ENCODE measurements at regions not wholly inside any gene's neighbourhood (a gene's known extent, or its start where the extent isn't known, plus 50 kb on each side); places are given as distances from the start of the nearest gene placed in this dataset.

DNA sequence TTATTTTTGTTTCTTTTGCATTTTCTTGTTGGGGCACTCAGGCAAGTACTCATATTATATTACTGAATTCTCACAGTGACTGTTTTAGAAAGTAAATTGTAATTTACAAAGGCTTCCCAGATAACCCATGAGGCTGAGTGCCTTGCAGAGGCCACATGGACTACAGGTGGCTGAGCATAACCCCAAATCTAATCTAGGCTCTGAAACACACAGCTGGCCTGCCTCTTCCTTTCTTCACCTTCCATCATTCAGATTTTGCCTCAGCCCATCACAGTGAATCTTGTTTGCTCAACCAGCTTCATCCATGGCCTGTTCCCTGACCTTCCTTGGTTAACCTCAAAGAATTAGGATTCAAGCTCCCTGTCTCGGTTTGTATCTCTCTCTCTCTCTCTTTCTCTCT is 78.5 kb upstream of the PRDM11 start:
- H3K4me3 ChIP-seq = no peak overlapping the region
- intact Hi-C loops (cut with DNase I; ENCODE audit: low total_unique reads) = no loop called here
- TF ChIP-seq, protein P1, sequence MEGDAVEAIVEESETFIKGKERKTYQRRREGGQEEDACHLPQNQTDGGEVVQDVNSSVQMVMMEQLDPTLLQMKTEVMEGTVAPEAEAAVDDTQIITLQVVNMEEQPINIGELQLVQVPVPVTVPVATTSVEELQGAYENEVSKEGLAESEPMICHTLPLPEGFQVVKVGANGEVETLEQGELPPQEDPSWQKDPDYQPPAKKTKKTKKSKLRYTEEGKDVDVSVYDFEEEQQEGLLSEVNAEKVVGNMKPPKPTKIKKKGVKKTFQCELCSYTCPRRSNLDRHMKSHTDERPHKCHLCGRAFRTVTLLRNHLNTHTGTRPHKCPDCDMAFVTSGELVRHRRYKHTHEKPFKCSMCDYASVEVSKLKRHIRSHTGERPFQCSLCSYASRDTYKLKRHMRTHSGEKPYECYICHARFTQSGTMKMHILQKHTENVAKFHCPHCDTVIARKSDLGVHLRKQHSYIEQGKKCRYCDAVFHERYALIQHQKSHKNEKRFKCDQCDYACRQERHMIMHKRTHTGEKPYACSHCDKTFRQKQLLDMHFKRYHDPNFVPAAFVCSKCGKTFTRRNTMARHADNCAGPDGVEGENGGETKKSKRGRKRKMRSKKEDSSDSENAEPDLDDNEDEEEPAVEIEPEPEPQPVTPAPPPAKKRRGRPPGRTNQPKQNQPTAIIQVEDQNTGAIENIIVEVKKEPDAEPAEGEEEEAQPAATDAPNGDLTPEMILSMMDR (IDR thresholded peaks at IDR 0.05) = no peak
- no peak overlapping the region for H3K27ac ChIP-seq
- peaks cover 0 to 7% (median 0%) of the 10 kb centered on the region in 3 donors for H3K9me3 ChIP-seq
- DNase-seq = no peak
- H3K36me3 ChIP-seq = no peaks in the 10 kb centered on the region
- no peaks in the 10 kb centered on the region for H3K27me3 ChIP-seq
- peaks cover 0 to 14% (median 2%) of the 10 kb centered on the region in 4 donors for H3K4me1 ChIP-seq

DNA sequence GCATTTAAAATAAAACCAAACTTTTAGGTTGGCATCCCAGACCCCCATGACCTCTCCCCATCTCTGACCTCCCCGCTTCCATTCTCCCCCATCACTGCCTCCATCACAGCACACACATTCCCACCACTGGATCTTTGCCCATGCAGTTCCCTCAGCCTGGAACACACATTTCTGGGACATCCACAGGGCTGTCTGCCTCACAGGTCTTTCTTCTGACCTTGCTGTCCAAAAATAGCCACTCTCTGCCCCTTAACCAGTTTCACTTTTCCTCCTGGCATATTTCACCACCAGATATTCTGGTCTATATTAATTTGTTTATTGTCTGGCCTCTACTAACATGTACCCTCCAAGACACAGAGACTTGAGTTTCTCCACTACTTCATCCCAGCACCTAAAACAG is 75.2 kb upstream of the PRDM11 start:
- TF ChIP-seq, protein P1 (IDR thresholded peaks at IDR 0.05) = no peak
- Histone ChIP-seq H3K4me3 (no peak overlapping the region), H3K27me3 (no peaks in the 10 kb centered on the region), H3K9me3 (no peaks in the 10 kb centered on the region), H3K27ac (no peak overlapping the region), H3K36me3 (no peaks in the 10 kb centered on the region), H3K4me1 (peaks cover 0 to 14% (median 2%) of the 10 kb centered on the region in 4 donors)
- DNase-seq = no peak
- intact Hi-C loops (cut with DNase I; ENCODE audit: low total_unique reads) = no loop called here

- intact Hi-C loops (cut with DNase I; ENCODE audit: low total_unique reads) = no loop called here
- no peaks in the 10 kb centered on the region for H3K9me3 ChIP-seq
- H3K27me3 ChIP-seq = no peaks in the 10 kb centered on the region
- TF ChIP-seq, protein P1 (IDR thresholded peaks at IDR 0.05) = no peak
- no peaks in the 10 kb centered on the region for H3K36me3 ChIP-seq
- no peak overlapping the region for H3K27ac ChIP-seq
- no peak for DNase-seq
- H3K4me3 ChIP-seq = no peak overlapping the region
- peaks cover 0 to 14% (median 2%) of the 10 kb centered on the region in 4 donors for H3K4me1 ChIP-seq
Observed at GRCh38 chr11:45073685-45074141, 72.7 kb upstream of the PRDM11 start.

DNA sequence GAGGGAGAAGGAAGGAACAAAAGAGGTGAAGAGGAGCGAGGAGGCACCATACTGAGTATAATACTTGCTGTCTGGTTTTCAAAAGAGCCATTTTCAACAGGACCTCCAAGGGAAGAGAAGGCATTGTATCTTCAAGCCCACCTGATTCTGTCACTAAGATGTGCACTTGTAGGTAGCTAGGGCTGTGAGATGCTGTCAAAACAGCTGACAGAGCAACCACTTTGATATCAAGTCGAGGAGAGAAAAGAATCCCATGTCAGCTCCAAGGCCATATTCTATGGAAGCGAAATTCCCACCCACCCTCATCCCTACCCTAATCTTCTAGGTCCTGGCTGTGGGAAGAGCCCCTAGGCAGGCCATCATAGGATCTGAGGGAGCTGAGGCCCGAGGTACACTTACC is 70.9 kb upstream of the PRDM11 start:
- Histone ChIP-seq H3K4me3 (no peak overlapping the region), H3K9me3 (no peaks in the 10 kb centered on the region), H3K27me3 (peaks cover 0 to 8% of the 10 kb centered on the region in 2 donors), H3K27ac (no peak overlapping the region), H3K4me1 (peaks cover 0 to 14% (median 2%) of the 10 kb centered on the region in 4 donors), H3K36me3 (no peaks in the 10 kb centered on the region)
- TF ChIP-seq, protein P1 (IDR thresholded peaks at IDR 0.05) = no peak
- intact Hi-C loops (cut with DNase I; ENCODE audit: low total_unique reads) = no loop called here
- DNase-seq = no peak

DNA sequence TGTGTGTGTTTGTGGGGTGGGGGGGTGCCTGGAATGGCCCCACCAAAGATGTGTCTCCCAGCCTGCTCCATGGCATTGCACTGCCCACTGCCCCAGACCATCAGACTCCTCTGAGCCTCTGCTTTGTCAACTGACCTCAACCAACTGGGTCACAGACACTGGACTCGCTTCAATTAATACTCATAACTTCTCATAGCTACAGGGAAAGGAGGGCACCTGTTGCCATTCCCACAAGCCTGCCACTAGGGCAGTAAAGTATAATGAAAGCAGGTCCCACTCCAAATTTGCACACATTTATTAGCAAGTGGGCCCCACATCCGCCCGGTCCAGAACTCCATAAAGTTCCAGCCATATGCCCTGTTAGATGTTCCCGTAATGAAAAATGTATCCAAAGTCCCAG is 70.5 kb upstream of the PRDM11 start:
- Histone ChIP-seq H3K4me1 (peaks cover 0 to 11% (median 2%) of the 10 kb centered on the region in 4 donors), H3K4me3 (no peak overlapping the region), H3K27me3 (peaks cover 0 to 13% of the 10 kb centered on the region in 2 donors), H3K36me3 (no peaks in the 10 kb centered on the region), H3K27ac (no peak overlapping the region), H3K9me3 (no peaks in the 10 kb centered on the region)
- DNase-seq = no peak
- intact Hi-C loops (cut with DNase I; ENCODE audit: low total_unique reads) = no loop called here
- TF ChIP-seq, protein P1 (IDR thresholded peaks at IDR 0.05) = no peak

DNA sequence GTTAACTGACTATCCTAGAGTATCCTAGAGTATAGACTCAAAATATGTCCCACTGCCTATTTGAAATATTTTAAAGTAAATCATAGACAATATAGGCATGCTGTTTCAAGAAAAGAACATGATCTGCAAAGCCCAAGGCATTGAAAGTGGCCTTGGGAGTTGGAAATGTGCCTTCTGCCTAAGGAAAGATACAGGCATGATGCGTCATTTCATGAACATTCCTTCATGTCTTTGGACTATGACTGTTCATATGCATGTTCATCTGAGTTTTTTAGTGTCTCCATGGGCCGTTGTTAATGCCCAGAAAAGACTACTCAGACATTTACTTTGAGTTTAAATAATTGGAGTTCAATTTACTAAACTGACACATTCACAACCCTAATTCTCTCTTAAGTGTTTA is 69.7 kb upstream of the PRDM11 start:
- Histone ChIP-seq H3K9me3 (no peaks in the 10 kb centered on the region), H3K27ac (no peak overlapping the region), H3K4me3 (no peak overlapping the region), H3K27me3 (peaks cover 0 to 21% of the 10 kb centered on the region in 2 donors), H3K36me3 (no peaks in the 10 kb centered on the region), H3K4me1 (peaks cover 0 to 4% (median 0%) of the 10 kb centered on the region in 4 donors)
- TF ChIP-seq, protein P1 (IDR thresholded peaks at IDR 0.05) = no peak
- no peak for DNase-seq
- intact Hi-C loops (cut with DNase I; ENCODE audit: low total_unique reads) = no loop called here

Data from tibial artery (tissue), 4 donors.